ENCODE measurements at regions not wholly inside any gene's neighbourhood (a gene's known extent, or its start where the extent isn't known, plus 50 kb on each side); places are given as distances from the start of the nearest gene placed in this dataset.

GRCh38 chr4:81631958-81632441 is 160.3 kb upstream of the RASGEF1B start:
- TF ChIP-seq TAF1 (IDR thresholded peaks at IDR 0.05; ENCODE audit: borderline replicate concordance, insufficient read depth, low read length) (no peak), SIN3A (IDR thresholded peaks at IDR 0.05; ENCODE audit: borderline replicate concordance, insufficient read depth, low read length) (no peak), POLR2AphosphoS5 (IDR thresholded peaks at IDR 0.05; ENCODE audit: low read depth, low read length) (no peak), REST (IDR thresholded peaks at IDR 0.05; ENCODE audit: insufficient read depth in 1 of 2, low read depth in 2 of 2, low read length in 2 of 2) (no peak), FOXP2 (optimal IDR thresholded peaks at IDR 0.05; ENCODE audit: borderline replicate concordance, extremely low read depth, extremely low read length, insufficient read depth) (no peak)
